Keratinocyte (primary cell): ENCODE measurements at regions not wholly inside any gene's neighbourhood (a gene's known extent, or its start where the extent isn't known, plus 50 kb on each side); places are given as distances from the start of the nearest gene placed in this dataset.

ENCODE experiments used
- CTCF ChIP-seq, 3 experiments: IDR thresholded peaks in 1 of 3; conservative IDR thresholded peaks in 1 of 3; optimal IDR thresholded peaks in 1 of 3; 2 replicates in 2 of 3; 3 replicates in 1 of 3; pipeline versions ENCODE3 to v1.5.1; 2011; ENCODE audit warnings: low read length in 3 of 3, mild to moderate bottlenecking in 3 of 3, moderate library complexity in 2 of 3, control low read depth in 1 of 3, inconsistent platforms in 1 of 3; ENCODE audit not compliant: insufficient read depth in 2 of 3; ENCODE audit errors: extremely low read depth in 1 of 3
- EZH2 ChIP-seq: IDR thresholded peaks from one replicate; pipeline ENCODE4 v1.6.1; 2012; ENCODE audit warnings: inconsistent platforms, mild to moderate bottlenecking, low read length, moderate library complexity

- no peak for TF ChIP-seq CTCF (optimal IDR thresholded peaks at IDR 0.05 in 1 of 3, IDR thresholded peaks at IDR 0.05 in 1 of 3, conservative IDR thresholded peaks at IDR 0.05 in 1 of 3; ENCODE audit: extremely low read depth in 1 of 3, insufficient read depth in 2 of 3, low read length in 3 of 3)
- no peak for TF ChIP-seq EZH2
Measured at GRCh38 chr21:40950970-40951369, 104.0 kb upstream of the DSCAM start.
